Omental fat pad (tissue), 3 donors: ENCODE measurements at regions not wholly inside any gene's neighbourhood (a gene's known extent, or its start where the extent isn't known, plus 50 kb on each side); places are given as distances from the start of the nearest gene placed in this dataset.

Source experiments
- ATAC-seq: fragments of 150-250 bp; one replicate; pipeline ENCODE4 v1.9.1; 2016; ENCODE audit warnings: mild to moderate bottlenecking, moderate library complexity; ENCODE audit not compliant: low FRiP score
- DNase-seq: peaks from one replicate; pipeline ENCODE4 v3.0.0-alpha.2; 2019; ENCODE audit warnings: low spot score
- CTCF ChIP-seq, 3 donors: fragments of 450-650 bp; IDR thresholded peaks; one replicate each; pipeline ENCODE4 v1.5.1; 2016 to 2017; ENCODE audit warnings: antibody characterized with exemption in 3 of 3, mild to moderate bottlenecking in 3 of 3, moderate library complexity in 2 of 3

DNA sequence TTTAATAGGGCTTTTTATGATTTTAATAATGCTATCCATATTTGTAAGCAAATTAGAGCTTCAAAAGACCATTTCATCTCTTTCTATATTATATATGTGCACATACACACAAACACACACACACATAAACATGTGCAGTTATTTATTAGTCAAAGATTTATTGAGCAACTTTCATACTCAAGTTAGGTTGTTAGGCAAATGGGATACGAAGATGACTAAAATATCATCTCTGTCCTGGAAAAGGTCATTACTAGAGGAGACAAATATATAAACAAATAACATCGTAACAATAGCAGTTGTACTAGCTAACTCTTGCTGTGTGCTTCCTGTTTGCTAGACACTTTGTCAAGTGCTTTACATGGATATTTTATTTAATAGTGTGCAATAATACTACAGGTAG is 307.9 kb downstream of the SNX13 start:
- ATAC-seq (peak; percentile 15), DNase-seq (no peak)
- TF ChIP-seq CTCF (IDR thresholded peaks at IDR 0.05), result no peak

GRCh38 chr7:17633067-17633466 is 307.2 kb downstream of the SNX13 start:
- peak; percentile 60 for ATAC-seq
- DNase-seq, result no peak
- TF ChIP-seq CTCF (IDR thresholded peaks at IDR 0.05), result no peak

DNA sequence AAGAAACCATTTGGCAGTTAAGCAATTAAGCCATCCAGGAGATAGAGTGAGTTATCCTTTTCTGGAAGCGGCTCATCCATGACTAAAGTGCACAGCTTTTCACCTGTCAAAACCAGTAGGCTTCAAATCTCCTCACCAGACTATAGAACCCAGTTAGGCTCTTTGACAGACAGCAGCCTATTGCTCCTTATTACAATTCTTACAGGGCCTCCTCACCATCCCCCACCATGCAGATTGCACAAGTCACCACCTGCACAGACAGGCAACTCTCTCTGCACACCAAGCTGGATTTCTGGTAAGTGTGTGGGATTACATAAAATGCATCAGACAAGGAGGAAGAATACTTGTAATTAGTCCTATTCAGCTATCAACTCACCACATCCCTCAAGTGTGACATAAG is 301.6 kb downstream of the SNX13 start:
- ATAC-seq (peak; percentile 62), DNase-seq (no peak)
- TF ChIP-seq CTCF (IDR thresholded peaks at IDR 0.05), result no peak

DNA sequence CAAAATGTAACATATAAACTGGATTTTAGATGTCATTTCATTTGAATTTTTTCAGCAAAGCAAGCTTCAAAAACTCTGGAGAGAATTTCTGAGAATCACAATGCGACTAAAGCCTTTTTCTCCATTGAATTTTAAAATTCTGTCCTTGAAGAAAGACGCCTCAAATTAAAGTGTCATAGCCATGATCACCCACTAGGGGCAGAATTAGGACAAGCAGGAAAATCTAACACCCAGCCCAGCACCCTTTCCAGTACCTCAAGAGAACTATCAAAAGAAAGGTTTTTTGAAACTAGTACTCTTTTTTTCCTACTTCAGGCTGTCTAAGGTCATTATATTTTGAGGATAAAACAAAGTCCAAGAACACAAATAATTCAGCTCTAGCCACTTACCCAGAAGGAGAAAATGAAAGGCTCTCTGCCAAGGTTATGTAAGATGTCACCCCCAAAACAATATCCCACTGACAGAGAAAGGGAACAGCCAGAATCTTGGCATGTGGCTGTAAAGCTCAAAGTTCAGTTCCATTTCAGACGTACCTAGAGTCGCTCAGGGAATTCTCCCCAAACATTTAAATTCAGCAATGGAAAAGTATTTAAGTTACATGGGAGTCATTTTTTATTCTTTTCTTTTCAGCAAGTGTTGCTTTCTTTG is 299.4 kb downstream of the SNX13 start:
- DNase-seq (no peak), ATAC-seq (no peak)
- peak in 1 of 3 donors; percentile 21 for TF ChIP-seq CTCF (IDR thresholded peaks at IDR 0.05)

- no peak for ATAC-seq
- no peak for DNase-seq
- no peak for TF ChIP-seq CTCF (IDR thresholded peaks at IDR 0.05)
These were observed 294.8 kb downstream of the SNX13 start for GRCh38 chr7:17645500-17645899.

DNA sequence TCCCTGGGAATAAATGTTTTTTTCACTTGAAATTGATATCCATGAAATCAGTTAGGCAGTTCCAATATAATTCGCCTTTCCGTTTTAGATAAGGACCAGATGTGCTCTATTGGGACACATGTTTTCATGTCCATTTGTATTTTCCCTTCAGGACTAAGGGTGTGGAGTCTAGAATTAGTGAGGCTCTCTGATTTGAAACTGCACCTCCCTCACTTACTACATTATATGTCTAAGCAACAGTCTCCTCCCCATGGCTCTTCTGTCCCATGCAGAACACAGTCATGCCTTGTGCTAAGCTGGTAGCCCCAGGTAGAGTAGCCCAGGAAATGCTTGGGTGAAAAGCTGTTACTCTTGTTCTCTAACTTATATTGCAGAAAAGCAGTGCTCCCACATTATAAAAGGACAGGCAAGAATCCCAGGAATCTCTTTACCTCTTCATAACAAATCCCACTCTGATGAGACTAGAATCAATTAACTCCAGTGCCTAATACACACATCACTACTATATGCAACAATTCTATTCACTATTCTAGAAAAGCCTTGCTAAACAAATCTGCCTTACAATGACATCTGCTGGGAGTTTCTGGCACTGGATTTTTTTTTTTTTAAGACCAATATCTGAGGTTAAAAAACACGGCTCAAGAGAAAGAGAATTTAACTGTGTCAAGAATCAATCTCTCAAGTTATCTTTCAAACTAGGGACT is 293.9 kb downstream of the SNX13 start:
- TF ChIP-seq CTCF (IDR thresholded peaks at IDR 0.05), result no peak
- ATAC-seq (peak; percentile 57), DNase-seq (no peak)

GRCh38 chr7:17651341-17651740 is 289.0 kb downstream of the SNX13 start:
- TF ChIP-seq CTCF (IDR thresholded peaks at IDR 0.05), result no peak
- DNase-seq (no peak), ATAC-seq (peak; percentile 2)
